SU-DHL-6 (cell line): ENCODE measurements at regions not wholly inside any gene's neighbourhood (a gene's known extent, or its start where the extent isn't known, plus 50 kb on each side); places are given as distances from the start of the nearest gene placed in this dataset.

Experiments used
- H2AFZ ChIP-seq: fragments of 200-600 bp; sonication (generic); 2 replicates; pipeline ENCODE4 v1.6.1; 2014; ENCODE audit warnings: low read depth, mild to moderate bottlenecking, moderate library complexity, mixed read lengths, antibody characterized with exemption, low read length; ENCODE audit not compliant: severe bottlenecking
- H3F3A ChIP-seq: fragments of 200-600 bp; shearing (Covaris generic); 2 replicates; pipeline ENCODE4 v1.6.0; 2016; ENCODE audit warnings: antibody characterized with exemption, mild to moderate bottlenecking; ENCODE audit not compliant: insufficient read depth
- H3K27ac ChIP-seq: fragments of 200-600 bp; sonication (generic); 2 replicates; pipeline ENCODE4 v1.5.1; 2016; ENCODE audit warnings: low read depth, mild to moderate bottlenecking, low read length, moderate library complexity, mixed read lengths
- H3K27me3 ChIP-seq: fragments of 200-600 bp; sonication (generic), shearing (Covaris generic); 2 replicates; pipeline ENCODE4 v1.6.0; 2014; ENCODE audit warnings: mild to moderate bottlenecking, low read length
- H3K36me3 ChIP-seq: fragments of 200-600 bp; sonication (generic); 2 replicates; pipeline ENCODE4 v1.6.1; 2014; ENCODE audit warnings: mild to moderate bottlenecking, low read length, mixed read lengths
- H3K4me2 ChIP-seq: fragments of 300-600, 200-600 bp; shearing (Covaris generic), sonication (generic); 2 replicates; pipeline ENCODE4 v1.6.0; 2014; ENCODE audit warnings: low read length, low read depth, mild to moderate bottlenecking; ENCODE audit not compliant: poor library complexity, severe bottlenecking
- H3K4me3 ChIP-seq: fragments of 200-600 bp; sonication (generic); 2 replicates; pipeline ENCODE4 v1.5.1; 2014; ENCODE audit warnings: antibody characterized with exemption, low read length, mild to moderate bottlenecking, mixed read lengths; ENCODE audit not compliant: insufficient read depth, poor library complexity, severe bottlenecking
- H3K79me2 ChIP-seq: fragments of 200-600 bp; sonication (generic); 2 replicates; pipeline ENCODE4 v1.6.1; 2014; ENCODE audit warnings: mild to moderate bottlenecking, low read length, moderate library complexity; ENCODE audit not compliant: insufficient read depth
- H3K9ac ChIP-seq: fragments of 200-600 bp; sonication (generic); 2 replicates; pipeline ENCODE4 v1.7.0; 2014; ENCODE audit warnings: mild to moderate bottlenecking, low read length
- H3K9me2 ChIP-seq: fragments of 200-600 bp; sonication (generic); replicated peaks from 2 replicates; pipeline ENCODE4 v1.6.1; 2014; ENCODE audit warnings: low read length; ENCODE audit not compliant: insufficient read depth
- H3K9me3 ChIP-seq: fragments of 200-600 bp; sonication (generic); 2 replicates; pipeline ENCODE4 v1.6.1; 2014; ENCODE audit warnings: low read length, mixed read lengths; ENCODE audit not compliant: insufficient read depth
- H4K20me1 ChIP-seq: fragments of 200-600 bp; sonication (generic); 2 replicates; pipeline ENCODE4 v1.6.1; 2014; ENCODE audit warnings: low read depth, mild to moderate bottlenecking, antibody characterized with exemption, low read length, moderate library complexity, mixed read lengths
- CTCF ChIP-seq: fragments of 200-600 bp; sonication (generic); IDR thresholded peaks from one replicate; pipeline ENCODE4 v1.5.1; 2017; ENCODE audit warnings: antibody characterized with exemption, mild to moderate bottlenecking, low read length, moderate library complexity; ENCODE audit not compliant: insufficient read depth, poor library complexity, severe bottlenecking
- EZH2phosphoT487 ChIP-seq: fragments of 200-600 bp; sonication (generic), shearing (Covaris generic); conservative IDR thresholded peaks from 2 replicates; pipeline ENCODE4 v1.6.1; 2018; ENCODE audit warnings: mild to moderate bottlenecking, antibody characterized with exemption, low read length, moderate library complexity, mixed read lengths

GRCh38 chr1:244163861-244164510 is 112.9 kb downstream of the ZBTB18 start:
- Histone ChIP-seq H3K27ac (no peak overlapping the region), H3K9me2 (no peaks in the 10 kb centered on the region), H3K27me3 (no peaks in the 10 kb centered on the region), H4K20me1 (no peaks in the 10 kb centered on the region), H2AFZ (no peak overlapping the region), H3K9me3 (no peaks in the 10 kb centered on the region), H3K36me3 (no peaks in the 10 kb centered on the region), H3K4me3 (no peak overlapping the region), H3K9ac (no peak overlapping the region), H3K79me2 (no peaks in the 10 kb centered on the region), H3F3A (no peaks in the 10 kb centered on the region), H3K4me2 (no peak overlapping the region)
- TF ChIP-seq CTCF (no peak), EZH2phosphoT487 (no peak)

GRCh38 chr1:244164511-244164890 is 113.4 kb downstream of the ZBTB18 start:
- Histone ChIP-seq H4K20me1 (no peaks in the 10 kb centered on the region), H3K27ac (no peak overlapping the region), H3K9me3 (no peaks in the 10 kb centered on the region), H3K4me2 (no peak overlapping the region), H2AFZ (no peak overlapping the region), H3K9ac (no peak overlapping the region), H3K9me2 (no peaks in the 10 kb centered on the region), H3K4me3 (no peak overlapping the region), H3K27me3 (no peaks in the 10 kb centered on the region), H3K36me3 (no peaks in the 10 kb centered on the region), H3F3A (no peaks in the 10 kb centered on the region), H3K79me2 (no peaks in the 10 kb centered on the region)
- TF ChIP-seq CTCF (no peak), EZH2phosphoT487 (no peak)

GRCh38 chr1:244165021-244165420 is 113.9 kb downstream of the ZBTB18 start:
- Histone ChIP-seq H3K9me2 (no peaks in the 10 kb centered on the region), H3K9me3 (no peaks in the 10 kb centered on the region), H3K27me3 (no peaks in the 10 kb centered on the region), H2AFZ (no peak overlapping the region), H3K27ac (no peak overlapping the region), H3K36me3 (no peaks in the 10 kb centered on the region), H3K4me2 (no peak overlapping the region), H3F3A (no peaks in the 10 kb centered on the region), H3K79me2 (no peaks in the 10 kb centered on the region), H4K20me1 (no peaks in the 10 kb centered on the region), H3K4me3 (no peak overlapping the region), H3K9ac (no peak overlapping the region)
- TF ChIP-seq CTCF, result no peak
- no peak for TF ChIP-seq EZH2phosphoT487
